ENCODE measurements at regions not wholly inside any gene's neighbourhood (a gene's known extent, or its start where the extent isn't known, plus 50 kb on each side); places are given as distances from the start of the nearest gene placed in this dataset.

DNA sequence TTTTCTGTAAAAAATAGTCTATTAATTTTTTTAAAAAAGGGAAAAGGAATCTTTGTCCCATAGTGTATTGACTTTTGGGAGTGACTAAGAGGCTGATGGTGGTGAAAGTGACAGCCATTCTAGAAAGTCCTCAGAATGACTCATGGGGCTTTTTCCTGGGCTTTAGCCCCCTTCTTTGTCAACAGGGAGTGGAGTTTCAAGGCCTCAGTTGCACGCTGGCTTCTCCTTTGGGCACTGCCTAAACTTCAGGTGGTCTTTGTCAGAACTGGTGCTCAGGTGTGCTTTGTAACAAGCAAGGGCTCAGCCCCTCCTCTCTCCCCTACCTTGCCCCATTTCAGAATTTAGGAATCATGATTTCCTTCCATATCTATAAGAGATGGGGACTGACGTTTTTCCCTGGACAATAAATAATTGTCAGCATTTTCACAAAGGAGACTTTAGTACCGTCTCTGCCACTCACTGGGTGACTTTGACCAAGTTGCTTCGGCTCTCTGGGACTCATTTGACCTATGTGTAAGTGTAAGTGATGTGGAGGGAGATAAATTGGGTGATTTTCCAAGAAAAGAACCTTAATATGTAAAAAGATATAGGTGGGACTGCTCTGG, 61.2 kb upstream of the IGFBP2 start:
- no peaks in the 10 kb centered on the region for H3K9me3 ChIP-seq (ENCODE audit: control insufficient read depth, insufficient read depth, low read length)
- no peak for DNase-seq
- no peak overlapping the region for H3K56ac ChIP-seq (ENCODE audit: extremely low read depth, insufficient read depth, low read length)
- no peaks in the 10 kb centered on the region for H4K20me1 ChIP-seq (ENCODE audit: insufficient read depth, low read length)
- no peak overlapping the region for H2BK20ac ChIP-seq (ENCODE audit: low read depth, low read length)
- CTCF ChIA-PET: interaction anchor here (0.6 kb wide), 1 partner anchor 715 kb away, joined by 4 read pairs; no protein-coding TSS in a partner anchor
- BruUV-seq (replicated peaks): no TSS peak
- H3K36me3 ChIP-seq (ENCODE audit: control insufficient read depth, insufficient read depth, low read length): no peaks in the 10 kb centered on the region
- no peak overlapping the region for H3K9ac ChIP-seq (ENCODE audit: low read depth, low read length)
- H4K91ac ChIP-seq (ENCODE audit: insufficient read depth, low read depth, low read length): no peak overlapping the region
- H3K4ac ChIP-seq (ENCODE audit: low read depth, low read length): no peak overlapping the region
- no peak overlapping the region for H3K18ac ChIP-seq (ENCODE audit: low read depth, low read length)
- H3K27ac ChIP-seq (ENCODE audit: insufficient read depth, low read length): no peak overlapping the region
- peaks cover 10% of the 10 kb centered on the region for H3K27me3 ChIP-seq (ENCODE audit: control insufficient read depth, insufficient read depth, low read length)
- H3K79me1 ChIP-seq (ENCODE audit: low read depth in 1 of 2, low read length in 2 of 2): no peaks in the 10 kb centered on the region
- in situ Hi-C loops (cut with MboI; ENCODE audit: low sequenced_read_pairs) (no loop called here), dilution Hi-C loops (cut with HindIII; ENCODE audit: low sequenced_read_pairs, unreplicated experiment) (no loop called here), intact Hi-C loops (cut with micrococcal nuclease) (no loop called here)
- H2AFZ ChIP-seq (replicated peaks; ENCODE audit: low read length, poor library complexity): no peak overlapping the region
- H4K8ac ChIP-seq (ENCODE audit: low read depth in 2 of 2, low read length in 2 of 2): no peak overlapping the region
- H2BK5ac ChIP-seq (ENCODE audit: low read depth, low read length, poor library complexity, severe bottlenecking): no peak overlapping the region
- no peak overlapping the region for H4K5ac ChIP-seq (ENCODE audit: low read depth, low read length)
- ATAC-seq (ENCODE audit: low read depth): no peak
- no peak overlapping the region for H3K14ac ChIP-seq (replicated peaks; ENCODE audit: low read depth, low read length)
- H2BK15ac ChIP-seq (ENCODE audit: low read depth, low read length): no peak overlapping the region
- no peak overlapping the region for H2AK9ac ChIP-seq (replicated peaks; ENCODE audit: low read depth, low read length, poor library complexity)
- H3K4me2 ChIP-seq (ENCODE audit: low read depth, low read length): no peak overlapping the region
- no peak overlapping the region for H2BK120ac ChIP-seq (ENCODE audit: low read depth, low read length)
- H3K23ac ChIP-seq (ENCODE audit: low read depth, low read length): no peak overlapping the region
- no peak overlapping the region for H2AK5ac ChIP-seq (ENCODE audit: low read depth, low read length)
- TF ChIP-seq MXI1 (IDR thresholded peaks at IDR 0.05; ENCODE audit: borderline replicate concordance, low read depth, low read length) (no peak), MAFK (IDR thresholded peaks at IDR 0.05; ENCODE audit: low read depth, low read length) (0 out of 2 replicates have a peak, but pooled peaks have one; percentile 17), FOS (IDR thresholded peaks at IDR 0.05; ENCODE audit: low read depth, low read length) (0 out of 2 replicates have a peak, but pooled peaks have one; percentile 18)
- 100% methylated on average over 2 of the region's 4 CpGs; no CpG with 5 or more reads in 1 of the 2 experiments for WGBS, 2 experiments (ENCODE audit: extremely low coverage in 2 of 2, insufficient read length in 1 of 2)
- no peaks in the 10 kb centered on the region for H3K4me1 ChIP-seq (ENCODE audit: control insufficient read depth, insufficient read depth, low read length)
- no peaks in the 10 kb centered on the region for H3K9me1 ChIP-seq (ENCODE audit: insufficient read depth, low read length)
- H3K4me3 ChIP-seq (ENCODE audit: insufficient read depth, low read depth, low read length): no peak overlapping the region
- POLR2A ChIA-PET (ENCODE audit: unreplicated experiment): no interaction called here
